H1 (cell line): ENCODE measurements at regions not wholly inside any gene's neighbourhood (a gene's known extent, or its start where the extent isn't known, plus 50 kb on each side); places are given as distances from the start of the nearest gene placed in this dataset.

Source experiments
- CTCF ChIA-PET: fragments of 300-600 bp; sonication (Branson Sonifier 250); formaldehyde crosslinking; loops from one replicate; lab custom pipeline; 2021; ENCODE audit not compliant: partially characterized antibody; lab: Charles Lee
- POLR2A ChIA-PET: fragments of 300-600 bp; sonication (Branson Sonifier 250); formaldehyde crosslinking; loops from one replicate; lab custom pipeline; 2021; ENCODE audit warnings: inconsistent platforms; ENCODE audit not compliant: partially characterized antibody; lab: Charles Lee
- DNase-seq, 2 experiments: peaks; one replicate each; pipeline versions ENCODE4 v3.0.0 to v3.0.0-alpha.2; 2010 to 2022; ENCODE audit warnings: low spot score in 2 of 2, low read depth in 1 of 2, mixed read lengths in 1 of 2
- FAIRE-seq: peaks from 2 replicates; lab custom pipeline; 2011; peaks lifted over from hg19 to GRCh38; lab: Jason Lieb, UNC
- H2AFZ ChIP-seq: 2 replicates; pipeline ENCODE4 v1.8.1; 2012; ENCODE audit warnings: low read length, inconsistent platforms
- H2AK5ac ChIP-seq: 2 replicates; pipeline ENCODE4 v1.6.1; 2013; ENCODE audit warnings: low read depth, low read length
- H2BK120ac ChIP-seq: replicated peaks from 2 replicates; pipeline ENCODE3; 2013; ENCODE audit warnings: low read depth, low read length, inconsistent platforms
- H2BK12ac ChIP-seq: 2 replicates; pipeline ENCODE4 v1.6.1; 2013; ENCODE audit warnings: low read depth, low read length
- H2BK15ac ChIP-seq: 2 replicates; pipeline ENCODE4 v1.6.1; 2013; ENCODE audit warnings: low read length
- H2BK20ac ChIP-seq: 2 replicates; pipeline ENCODE4 v1.6.1; 2013; ENCODE audit warnings: low read length
- H2BK5ac ChIP-seq: 2 replicates; pipeline ENCODE4 v1.6.1; 2013; ENCODE audit warnings: low read depth, low read length
- H3K14ac ChIP-seq: 2 replicates; pipeline ENCODE4 v1.6.1; 2013; ENCODE audit warnings: inconsistent platforms; ENCODE audit not compliant: insufficient read length
- H3K18ac ChIP-seq: 2 replicates; pipeline ENCODE4 v1.6.1; 2013; ENCODE audit warnings: low read length; ENCODE audit errors: extremely low read depth
- H3K23ac ChIP-seq: 2 replicates; pipeline ENCODE4 v1.6.1; 2013; ENCODE audit warnings: inconsistent platforms; ENCODE audit not compliant: insufficient read length
- H3K23me2 ChIP-seq: 2 replicates; pipeline ENCODE4 v1.6.1; 2013; ENCODE audit warnings: low read depth, low read length
- H3K27ac ChIP-seq: 2 replicates; pipeline ENCODE4 v1.6.1; 2011; ENCODE audit warnings: low read depth, low read length, inconsistent platforms
- H3K27me3 ChIP-seq, 4 experiments: replicated peaks in 1 of 4; 1 replicate in 1 of 4; 2 replicates in 3 of 4; pipeline versions ENCODE4 v1.6.1 to v1.8.1; 2011 to 2013; ENCODE audit warnings: low read length in 3 of 4, mild to moderate bottlenecking in 3 of 4, inconsistent platforms in 2 of 4, mixed read lengths in 2 of 4, moderate library complexity in 1 of 4; ENCODE audit not compliant: control insufficient read depth in 3 of 4, insufficient read depth in 3 of 4; ENCODE audit errors: extremely low read depth in 1 of 4
- H3K36me3 ChIP-seq, 4 experiments: 2 replicates each; pipeline versions ENCODE4 v1.6.1 to v1.8.1; 2011 to 2013; ENCODE audit warnings: mild to moderate bottlenecking in 4 of 4, low read length in 3 of 4, moderate library complexity in 2 of 4, control low read depth in 1 of 4, inconsistent platforms in 1 of 4; ENCODE audit not compliant: insufficient read depth in 4 of 4, control insufficient read depth in 2 of 4
- H3K4ac ChIP-seq: replicated peaks from 2 replicates; pipeline ENCODE3; 2013; ENCODE audit warnings: low read length, low read depth, mixed read lengths, inconsistent platforms; ENCODE audit not compliant: insufficient read length
- H3K4me1 ChIP-seq, 4 experiments: replicated peaks in 1 of 4; 1 replicate in 1 of 4; 2 replicates in 3 of 4; pipeline versions ENCODE4 v1.6.1 to v1.8.1; 2011 to 2013; ENCODE audit warnings: low read length in 3 of 4, inconsistent platforms in 2 of 4, mixed read lengths in 1 of 4; ENCODE audit not compliant: insufficient read depth in 4 of 4, control insufficient read depth in 3 of 4
- H3K4me2 ChIP-seq, 2 experiments: 2 replicates each; pipeline versions ENCODE4 v1.6.1 to v1.8.1; 2011 to 2013; ENCODE audit warnings: low read depth in 2 of 2, low read length in 2 of 2, control low read depth in 1 of 2, inconsistent platforms in 1 of 2, mild to moderate bottlenecking in 1 of 2; ENCODE audit not compliant: insufficient read depth in 1 of 2
- H3K4me3 ChIP-seq, 4 experiments: fragments of 200-600, 300-600 bp in 1 of 4; sonication (generic), shearing (Covaris generic), sonication (Bioruptor Twin) in 1 of 4; 2 replicates each; pipeline versions ENCODE4 v1.5.1 to v1.8.1; 2011 to 2016; ENCODE audit warnings: low read length in 4 of 4, low read depth in 3 of 4, control low read depth in 2 of 4, inconsistent platforms in 2 of 4, mild to moderate bottlenecking in 2 of 4, mixed read lengths in 1 of 4, moderate library complexity in 1 of 4; ENCODE audit not compliant: insufficient read depth in 2 of 4; ENCODE audit errors: extremely low read depth in 1 of 4
- H3K56ac ChIP-seq: replicated peaks from 2 replicates; pipeline ENCODE3; 2013; ENCODE audit warnings: low read depth, mild to moderate bottlenecking, mixed read lengths, low read length, inconsistent platforms; ENCODE audit not compliant: insufficient read length
- H3K79me1 ChIP-seq: 2 replicates; pipeline ENCODE4 v1.6.1; 2013; ENCODE audit warnings: low read depth, low read length, control low read depth
- H3K79me2 ChIP-seq, 2 experiments: 2 replicates each; pipeline versions ENCODE4 v1.6.1 to v1.8.1; 2012 to 2013; ENCODE audit warnings: low read length in 2 of 2, mild to moderate bottlenecking in 2 of 2, inconsistent platforms in 1 of 2; ENCODE audit not compliant: insufficient read depth in 2 of 2, control insufficient read depth in 1 of 2
- H3K9ac ChIP-seq, 4 experiments: replicated peaks in 1 of 4; 1 replicate in 1 of 4; 2 replicates in 3 of 4; pipeline versions ENCODE4 v1.6.1 to v1.8.1; 2011 to 2013; ENCODE audit warnings: low read depth in 3 of 4, low read length in 3 of 4, control low read depth in 2 of 4, mild to moderate bottlenecking in 2 of 4, moderate library complexity in 2 of 4, inconsistent platforms in 1 of 4; ENCODE audit errors: extremely low read depth in 1 of 4
- H3K9me3 ChIP-seq, 2 experiments: 2 replicates each; pipeline versions ENCODE4 v1.6.1 to v1.8.1; 2012 to 2013; ENCODE audit warnings: mild to moderate bottlenecking in 2 of 2, moderate library complexity in 2 of 2, control low read depth in 1 of 2, inconsistent platforms in 1 of 2, low read depth in 1 of 2, low read length in 1 of 2, mixed read lengths in 1 of 2; ENCODE audit not compliant: insufficient read depth in 2 of 2
- H4K20me1 ChIP-seq, 2 experiments: replicated peaks in 1 of 2; 2 replicates each; pipeline versions ENCODE3 to v1.8.1; 2011 to 2013; ENCODE audit warnings: inconsistent platforms in 2 of 2, low read length in 2 of 2, mild to moderate bottlenecking in 1 of 2; ENCODE audit not compliant: insufficient read depth in 2 of 2, control insufficient read depth in 1 of 2
- H4K5ac ChIP-seq: 2 replicates; pipeline ENCODE4 v1.6.1; 2013; ENCODE audit warnings: low read length, low read depth, mixed read lengths, inconsistent platforms; ENCODE audit not compliant: insufficient read length
- H4K8ac ChIP-seq: 2 replicates; pipeline ENCODE4 v1.8.0; 2013; ENCODE audit warnings: mild to moderate bottlenecking, moderate library complexity, low read length, inconsistent platforms; ENCODE audit not compliant: insufficient read depth; ENCODE audit errors: extremely low read depth
- H4K91ac ChIP-seq: replicated peaks from 2 replicates; pipeline ENCODE3; 2013; ENCODE audit warnings: low read length, mixed read lengths, inconsistent platforms; ENCODE audit not compliant: insufficient read length
- POLR2A ChIP-seq, 2 experiments: IDR thresholded peaks; 1 replicate in 1 of 2; 2 replicates in 1 of 2; pipeline ENCODE4 v1.6.1; 2011; ENCODE audit warnings: low read depth in 2 of 2, low read length in 2 of 2, mild to moderate bottlenecking in 2 of 2; ENCODE audit errors: control extremely low read depth in 1 of 2
- WGBS, 2 experiments: shearing (Covaris generic) in 1 of 2; methylation state at CpG; one replicate each; pipeline versions ENCODE4 v1.1.6 to v1.1.7; 2013 to 2015; ENCODE audit warnings: low lambda C conversion rate in 2 of 2, mixed read lengths in 2 of 2, inconsistent platforms in 1 of 2, low coverage in 1 of 2, missing lambda C conversion rate in 1 of 2; ENCODE audit not compliant: insufficient replicate concordance in 2 of 2, insufficient coverage in 1 of 2, insufficient read length in 1 of 2; ENCODE audit errors: extremely low coverage in 1 of 2, missing lambda C conversion rate in 1 of 2; 5-methylcytosine and 5-hydroxymethylcytosine counted together

GRCh38 chr7:9598411-9598810, 1165.0 kb downstream of the NXPH1 start:
- Histone ChIP-seq H3K79me1 (no peaks in the 10 kb centered on the region), H2BK12ac (no peak overlapping the region), H3K79me2 (no peaks in the 10 kb centered on the region), H3K18ac (no peak overlapping the region), H3K56ac (no peak overlapping the region), H4K5ac (no peak overlapping the region), H3K4me3 (no peak overlapping the region), H2AK5ac (no peak overlapping the region), H3K14ac (no peak overlapping the region), H3K27ac (no peak overlapping the region), H3K23me2 (no peaks in the 10 kb centered on the region), H3K23ac (no peak overlapping the region), H3K4me2 (no peak overlapping the region), H2BK20ac (no peak overlapping the region), H3K4ac (no peak overlapping the region), H3K27me3 (peaks cover 0 to 2% (median 0%) of the 10 kb centered on the region in 4 experiments; a peak in 1 of 7 replicates), H4K8ac (no peak overlapping the region), H4K91ac (no peak overlapping the region), H2BK15ac (no peak overlapping the region), H2BK120ac (no peak overlapping the region), H3K9me3 (no peaks in the 10 kb centered on the region), H3K9ac (no peak overlapping the region), H3K36me3 (no peaks in the 10 kb centered on the region), H3K4me1 (no peaks in the 10 kb centered on the region), H2AFZ (no peak overlapping the region), H2BK5ac (no peak overlapping the region), H4K20me1 (no peaks in the 10 kb centered on the region)
- DNase-seq (no peak), FAIRE-seq (no peak)
- CTCF ChIA-PET, result no interaction called here
- no peak for TF ChIP-seq POLR2A (IDR thresholded peaks at IDR 0.05; ENCODE audit: control extremely low read depth in 1 of 2, low read depth in 2 of 2, low read length in 2 of 2)
- POLR2A ChIA-PET, result no interaction called here
- 90% methylated on average over 2 of the region's 2 CpGs; no CpG with 5 or more reads in 1 of the 2 experiments for WGBS, 2 experiments
